SH-SY5Y (cell line): ENCODE measurements at regions not wholly inside any gene's neighbourhood (a gene's known extent, or its start where the extent isn't known, plus 50 kb on each side); places are given as distances from the start of the nearest gene placed in this dataset.

Experiments
- GATA2 ChIP-seq: IDR thresholded peaks from 2 replicates; pipeline ENCODE4 v1.6.1; 2011; ENCODE audit warnings: mild to moderate bottlenecking, low read depth, low read length
- GATA3 ChIP-seq: IDR thresholded peaks from 2 replicates; pipeline ENCODE4 v1.6.1; 2011; ENCODE audit warnings: low read depth, mild to moderate bottlenecking, low read length, moderate library complexity

DNA sequence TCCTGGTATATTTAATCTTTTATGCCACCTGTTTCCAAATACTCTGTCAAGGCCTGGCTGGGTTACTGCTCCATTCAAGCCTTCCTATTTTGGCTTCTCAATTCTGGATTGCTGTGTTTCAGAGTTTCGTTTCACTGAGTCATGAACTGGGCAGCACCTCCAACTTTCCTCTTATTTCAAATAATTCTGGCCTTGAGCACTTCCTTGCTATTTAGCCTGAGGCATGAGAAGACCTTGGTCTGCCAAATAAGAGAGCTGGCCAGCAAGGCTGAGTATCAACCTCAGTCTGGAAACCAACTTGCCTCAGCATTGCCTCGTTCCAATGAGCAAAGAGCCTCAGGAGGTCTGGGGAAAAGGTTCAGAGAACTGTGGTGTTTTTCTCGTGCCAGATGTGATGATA is 66.6 kb downstream of the TNFAIP3 start:
- TF ChIP-seq GATA3 (no peak), GATA2 (no peak)

DNA sequence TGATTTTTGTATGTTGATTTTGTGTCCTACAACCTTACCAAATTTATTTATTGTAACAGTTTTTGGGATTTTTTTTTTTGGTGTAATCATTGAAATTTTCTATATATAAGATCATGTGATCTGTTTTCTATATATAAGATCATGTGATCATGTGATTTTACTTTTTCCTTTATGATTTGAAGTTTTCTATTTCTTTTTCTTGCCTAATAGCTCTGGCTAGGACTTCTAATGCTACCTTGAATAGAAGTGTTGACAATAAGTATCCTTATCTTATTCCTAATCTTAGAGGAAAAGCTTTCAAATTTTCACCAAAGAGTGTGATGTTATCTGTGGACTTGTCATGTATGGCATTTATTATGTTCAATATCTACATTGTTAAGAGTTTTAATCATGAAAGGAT is 69.7 kb downstream of the TNFAIP3 start:
- TF ChIP-seq GATA3 (no peak), GATA2 (no peak)

DNA sequence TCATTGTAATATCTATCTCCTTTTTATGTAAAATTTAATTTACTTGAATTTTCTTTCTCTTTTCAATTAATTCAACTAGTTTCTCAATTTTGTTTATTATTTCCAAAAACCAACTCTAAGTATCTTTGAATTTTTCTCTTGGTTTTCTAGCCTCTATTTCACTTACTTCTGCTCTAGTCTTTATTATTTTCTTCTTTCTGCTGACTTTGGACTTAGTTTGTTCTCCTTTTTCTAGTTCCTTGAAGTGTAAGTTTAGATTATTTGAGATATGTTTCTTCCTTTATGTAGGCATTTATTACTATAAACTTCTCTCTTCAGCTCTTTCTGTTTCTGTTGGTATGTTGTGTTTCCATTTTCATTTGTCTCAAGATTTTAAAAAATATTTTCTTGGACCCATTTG is 70.8 kb downstream of the TNFAIP3 start:
- TF ChIP-seq GATA3 (no peak), GATA2 (no peak)

DNA sequence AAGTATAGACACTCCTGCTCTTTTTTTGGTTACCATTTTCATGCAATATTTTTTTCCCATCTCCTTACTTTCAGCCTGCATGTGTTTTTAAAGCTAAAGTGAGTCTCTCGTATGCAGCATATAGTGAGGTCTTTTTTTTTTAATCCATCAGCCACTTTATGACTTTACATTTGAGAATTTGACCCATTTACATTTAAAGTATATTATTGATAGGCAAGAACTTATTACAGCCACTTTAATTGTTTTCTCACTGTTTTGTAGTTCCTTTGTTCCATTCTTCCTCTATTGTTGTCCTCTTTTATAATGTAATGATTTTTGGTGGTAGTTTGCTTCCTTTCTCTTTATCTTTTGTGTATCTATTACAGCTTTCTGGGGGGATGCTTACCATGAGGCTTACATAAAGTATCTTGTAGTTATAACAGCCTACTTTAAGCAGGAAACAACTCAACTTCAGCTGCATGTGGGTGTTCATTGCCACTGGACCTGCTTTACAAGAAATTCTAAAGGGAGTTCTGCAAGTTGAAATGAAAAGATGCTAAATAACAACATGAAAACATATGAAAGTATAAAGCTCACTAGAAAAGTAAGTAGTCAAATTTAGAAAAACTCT is 71.8 kb downstream of the TNFAIP3 start:
- no peak for TF ChIP-seq GATA3
- no peak for TF ChIP-seq GATA2

DNA sequence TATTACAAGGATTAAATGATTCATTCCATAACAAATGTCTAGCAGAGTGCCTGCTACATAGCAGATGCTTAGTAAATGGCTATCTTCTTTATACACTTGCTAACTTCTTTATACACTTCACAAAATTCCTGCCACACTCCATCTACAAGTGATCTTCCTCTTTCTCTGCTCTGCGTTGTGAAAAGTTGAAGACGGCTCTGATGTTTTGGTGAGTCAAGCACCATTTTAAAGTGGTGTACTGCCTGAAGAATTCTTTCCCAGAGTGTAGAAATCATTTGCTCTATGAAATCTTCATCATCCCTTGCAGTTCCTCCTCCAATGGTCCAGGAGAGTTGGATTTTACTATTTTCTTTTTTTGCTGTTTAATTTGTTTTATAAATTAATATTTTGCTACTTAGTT is 74.9 kb downstream of the TNFAIP3 start:
- TF ChIP-seq GATA2 (no peak), GATA3 (no peak)

DNA sequence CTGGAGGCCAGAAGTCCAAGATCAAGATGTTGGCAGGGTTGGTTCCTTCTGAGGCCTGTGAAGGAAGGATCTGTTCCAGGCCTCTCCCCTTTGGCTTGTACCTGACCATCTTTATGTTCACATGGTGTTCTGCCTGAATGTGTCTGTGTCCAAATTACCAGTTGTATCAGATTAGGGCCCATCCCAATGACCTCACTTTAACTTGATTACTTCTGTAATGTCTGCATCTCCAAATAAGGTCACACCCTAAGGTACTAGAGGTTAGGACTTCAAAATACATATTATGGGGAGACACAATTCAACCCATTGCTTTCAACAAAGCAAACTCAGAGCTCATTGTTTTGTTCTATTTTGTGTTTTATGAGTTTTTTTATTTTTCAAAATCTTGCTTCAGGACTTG is 75.7 kb downstream of the TNFAIP3 start:
- TF ChIP-seq GATA2 (no peak), GATA3 (no peak)

DNA sequence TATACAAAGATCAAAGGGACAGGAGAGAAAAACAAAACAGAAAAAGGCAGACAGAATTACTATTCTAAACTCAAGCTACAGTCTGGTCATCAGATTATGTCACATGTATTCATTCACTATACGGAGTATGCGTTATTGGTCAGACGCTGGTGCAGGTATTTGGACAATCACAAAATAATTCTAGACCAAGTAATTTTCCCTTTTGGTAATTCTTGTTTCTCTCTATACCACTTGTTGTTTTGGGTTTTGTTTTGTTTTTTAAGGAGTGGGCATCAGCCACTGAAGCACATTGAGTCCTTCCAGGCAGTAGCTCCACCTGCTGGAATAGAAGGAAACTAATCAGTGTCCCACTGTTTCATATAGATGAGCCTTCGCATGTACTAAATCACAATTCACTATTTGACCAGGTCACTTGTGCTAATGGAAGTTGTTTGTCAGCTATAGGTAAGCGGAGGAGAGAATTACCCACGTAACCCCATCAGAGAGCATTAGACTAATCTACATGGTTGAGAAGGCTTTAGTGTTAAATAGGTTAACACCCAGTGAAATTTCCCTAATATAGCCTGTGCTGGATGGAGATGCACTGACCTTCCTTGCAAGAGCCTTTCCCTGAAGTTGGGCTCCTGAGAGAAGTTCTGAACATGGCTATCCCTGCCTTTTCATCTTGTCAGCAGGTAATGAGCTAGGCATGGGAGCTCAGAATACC is 77.9 kb downstream of the TNFAIP3 start:
- no peak for TF ChIP-seq GATA2
- TF ChIP-seq GATA3, result no peak

DNA sequence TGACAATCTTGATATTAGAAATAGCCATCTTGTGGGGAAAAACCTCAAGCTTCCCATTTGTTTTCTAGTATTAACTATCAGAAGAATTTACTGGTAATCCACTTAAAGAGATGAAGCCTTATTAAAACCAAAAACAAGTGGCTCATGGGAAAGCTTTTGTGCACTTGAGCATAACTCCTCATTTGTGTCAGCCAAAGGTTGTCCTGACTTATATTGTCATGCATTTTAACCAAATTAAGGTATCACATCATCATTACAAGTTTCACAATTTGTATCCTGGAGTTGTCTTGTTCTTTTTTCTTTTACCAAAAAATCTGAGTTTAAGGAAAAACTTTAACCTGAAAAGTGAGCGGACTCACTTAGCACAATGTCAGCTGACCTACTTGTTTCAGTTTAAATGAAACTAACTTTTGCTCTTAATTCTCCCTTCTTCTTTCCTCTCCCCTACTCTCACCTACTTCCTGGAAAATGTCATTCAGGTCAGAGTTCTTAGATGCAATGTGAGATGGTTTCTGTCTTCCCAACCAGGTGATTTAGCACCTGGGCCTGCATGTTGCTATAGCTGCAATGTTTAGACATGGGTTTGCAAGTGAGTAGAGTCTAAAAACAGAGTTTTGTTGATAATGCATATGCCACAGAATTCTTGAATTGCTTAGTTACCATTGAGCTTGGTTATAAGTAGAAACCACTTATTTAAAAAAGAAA is 82.8 kb downstream of the TNFAIP3 start:
- TF ChIP-seq GATA3, result no peak
- no peak for TF ChIP-seq GATA2

DNA sequence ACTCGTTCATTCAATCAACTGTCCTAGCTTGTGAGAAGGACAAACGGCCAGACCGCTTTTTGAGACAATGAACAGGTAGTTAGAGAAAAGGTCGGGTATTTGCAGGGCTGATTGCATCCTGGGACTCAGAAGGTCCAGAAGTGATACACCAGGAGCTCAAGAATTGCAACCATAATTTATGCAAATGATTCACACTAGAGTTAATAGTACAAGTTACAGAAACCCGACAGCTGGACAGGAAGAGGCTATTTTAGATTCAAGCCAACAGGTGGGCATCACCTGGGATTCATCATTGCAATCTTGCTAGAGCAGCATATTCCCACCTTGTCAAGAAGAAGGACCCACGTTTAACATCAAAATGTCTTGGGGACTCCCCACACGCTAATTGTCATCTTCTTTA is 83.5 kb downstream of the TNFAIP3 start:
- TF ChIP-seq GATA3 (no peak), GATA2 (no peak)

DNA sequence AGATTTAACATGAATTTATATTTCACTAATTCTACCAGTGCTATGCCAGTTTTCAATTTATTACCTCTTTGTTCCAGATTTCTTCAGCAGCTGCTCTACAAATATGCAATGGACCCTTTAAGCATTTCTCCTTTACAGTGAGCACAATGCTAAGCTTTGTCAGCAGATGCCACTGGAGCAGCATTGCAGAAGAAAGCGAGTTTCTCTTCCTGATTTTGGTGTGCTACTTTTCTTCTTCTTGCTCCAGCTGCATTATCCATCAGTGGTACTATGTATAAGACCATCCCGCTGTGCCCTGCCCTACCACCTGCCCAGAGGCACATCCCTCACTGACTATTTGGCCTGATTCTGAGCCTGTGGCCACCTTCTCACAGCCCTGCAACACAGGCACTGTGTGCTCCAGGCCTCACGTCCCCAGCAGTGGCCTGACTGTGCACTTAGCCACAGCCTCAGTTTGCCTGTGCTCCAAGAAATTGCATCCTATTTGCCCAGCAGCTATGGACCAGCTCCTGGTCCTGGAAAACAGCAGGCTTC is 84.1 kb downstream of the TNFAIP3 start:
- TF ChIP-seq GATA3 (no peak), GATA2 (no peak)

DNA sequence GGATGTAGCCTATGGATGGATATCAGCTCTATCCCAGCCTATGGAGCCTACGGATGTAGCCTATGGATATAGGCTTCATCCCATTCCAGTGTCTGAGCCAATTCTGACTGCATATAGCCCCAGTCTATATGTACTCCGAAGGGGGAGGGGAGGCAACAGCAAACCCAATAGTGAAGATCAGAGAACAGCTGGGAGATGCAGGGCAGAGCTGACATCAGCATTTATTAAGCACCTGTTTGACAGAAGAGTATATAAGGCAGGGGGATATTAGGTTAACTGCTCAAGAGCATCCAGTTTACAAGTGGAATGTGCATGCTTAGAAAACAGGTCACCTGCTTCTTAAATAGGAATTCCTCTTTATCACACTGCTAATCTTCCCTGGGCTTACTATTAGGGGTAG is 85.2 kb downstream of the TNFAIP3 start:
- no peak for TF ChIP-seq GATA3
- no peak for TF ChIP-seq GATA2

DNA sequence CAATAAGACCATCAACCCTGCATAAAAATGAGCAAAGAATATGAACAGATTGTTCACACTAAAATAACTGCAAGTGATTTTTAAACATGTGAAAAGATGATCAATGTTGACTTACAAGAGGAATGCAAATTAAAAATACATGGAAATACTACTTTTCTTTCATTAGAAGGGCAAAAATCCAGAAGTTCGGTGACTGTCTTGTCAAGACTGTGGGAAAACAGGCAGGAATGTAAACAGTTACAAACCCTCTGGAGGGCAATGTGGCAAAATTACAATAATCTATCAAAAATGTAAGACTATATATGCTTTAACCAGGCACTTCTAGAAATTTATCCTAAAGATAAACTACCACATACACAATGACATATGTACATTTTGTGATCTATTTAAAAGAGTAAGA is 86.7 kb downstream of the TNFAIP3 start:
- TF ChIP-seq GATA3, result no peak
- no peak for TF ChIP-seq GATA2

DNA sequence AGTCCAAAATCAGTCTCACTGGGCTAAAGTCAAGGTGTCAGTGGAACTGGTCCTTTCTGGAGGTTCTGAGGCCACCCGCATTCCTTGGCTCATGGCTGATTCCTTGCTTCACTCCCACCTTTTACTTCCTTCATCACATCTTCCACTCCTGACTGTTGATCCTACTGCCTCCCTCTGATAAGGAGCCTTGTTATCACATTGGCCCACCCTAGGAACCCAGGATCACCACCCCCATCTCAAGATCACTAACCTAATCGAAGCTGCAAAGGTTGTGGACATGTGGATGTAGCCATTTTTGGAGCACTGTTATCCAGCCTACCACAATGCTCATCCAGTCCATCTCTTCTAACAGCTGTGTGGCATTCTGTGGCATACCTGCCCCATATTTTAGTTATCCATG is 87.2 kb downstream of the TNFAIP3 start:
- no peak for TF ChIP-seq GATA3
- no peak for TF ChIP-seq GATA2

DNA sequence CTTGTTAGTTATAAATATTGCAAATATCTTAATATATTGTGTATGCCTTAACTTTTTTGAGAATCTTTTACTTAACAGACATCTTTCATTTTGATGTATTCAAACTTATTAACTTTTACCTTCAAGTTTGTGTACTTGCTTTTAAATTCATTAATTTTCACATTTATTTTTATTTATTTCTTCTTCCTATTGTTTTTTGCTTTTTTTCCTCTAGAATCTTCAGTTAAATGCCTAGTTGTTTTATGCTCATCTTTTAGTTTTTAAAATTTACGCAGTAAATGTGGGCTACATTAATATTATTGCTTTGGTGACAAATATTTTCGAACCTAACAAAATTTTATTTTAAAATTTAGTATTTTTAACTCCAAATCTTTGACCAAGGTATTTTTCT is 89.0 kb downstream of the TNFAIP3 start:
- TF ChIP-seq GATA2 (no peak), GATA3 (no peak)

DNA sequence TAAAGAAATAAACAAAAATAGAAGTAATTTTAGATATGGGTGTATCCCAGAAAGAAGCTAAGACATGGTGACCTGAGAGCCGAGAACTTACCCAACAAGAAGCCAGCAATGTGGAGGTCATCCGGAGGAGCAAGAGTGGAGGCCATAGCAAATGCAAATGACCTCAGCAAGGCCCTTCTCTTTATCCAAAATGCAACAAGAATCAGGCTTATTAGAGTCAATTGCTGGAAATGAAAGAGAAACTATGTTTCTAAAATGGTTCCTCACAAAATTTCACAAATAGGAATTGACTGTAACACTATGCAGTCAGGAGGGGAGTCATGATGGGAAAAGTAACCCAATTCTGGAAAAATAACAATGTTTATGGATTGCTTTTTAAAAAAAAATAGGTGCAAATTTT is 90.4 kb downstream of the TNFAIP3 start:
- TF ChIP-seq GATA3 (no peak), GATA2 (no peak)
